ENCODE measurements at regions not wholly inside any gene's neighbourhood (a gene's known extent, or its start where the extent isn't known, plus 50 kb on each side); places are given as distances from the start of the nearest gene placed in this dataset.
"Not testable (repeated sequence)": the region's sequence is repeated elsewhere in the genome, so short reads cannot be mapped to it uniquely, and the experiment has no call there.

DNA sequence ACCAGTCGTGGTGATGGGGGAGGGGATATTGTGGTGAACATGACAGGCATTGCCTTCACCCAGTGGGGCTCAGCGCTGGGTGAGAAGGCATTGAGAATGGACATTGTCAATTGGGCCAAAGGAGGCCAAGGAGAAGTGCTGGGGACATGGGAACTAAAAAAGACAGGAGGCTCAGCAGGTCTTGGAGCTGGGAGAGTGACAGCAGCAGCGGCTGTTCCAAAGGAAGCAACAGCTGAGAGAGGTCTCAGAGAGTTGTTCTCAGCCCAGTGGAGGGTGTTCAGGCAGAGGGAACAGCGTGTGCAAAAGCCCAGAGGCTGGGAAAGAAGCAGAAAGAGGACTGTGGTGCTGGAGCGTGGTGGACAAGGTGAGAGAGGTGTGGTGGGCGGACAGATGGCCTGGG is 56.6 kb upstream of the ASNS start:
- not testable (repeated sequence) for H3K36me3 Mint-ChIP-seq (ENCODE audit: low read depth); H3K4me1 Mint-ChIP-seq (ENCODE audit: low read depth); H3K27ac Mint-ChIP-seq; H3K9me3 Mint-ChIP-seq
- H3K27me3 Mint-ChIP-seq (ENCODE audit: low read depth) = peaks cover 15% of the 10 kb centered on the region
- H3K4me3 Mint-ChIP-seq = peak overlapping the region; percentile 63

DNA sequence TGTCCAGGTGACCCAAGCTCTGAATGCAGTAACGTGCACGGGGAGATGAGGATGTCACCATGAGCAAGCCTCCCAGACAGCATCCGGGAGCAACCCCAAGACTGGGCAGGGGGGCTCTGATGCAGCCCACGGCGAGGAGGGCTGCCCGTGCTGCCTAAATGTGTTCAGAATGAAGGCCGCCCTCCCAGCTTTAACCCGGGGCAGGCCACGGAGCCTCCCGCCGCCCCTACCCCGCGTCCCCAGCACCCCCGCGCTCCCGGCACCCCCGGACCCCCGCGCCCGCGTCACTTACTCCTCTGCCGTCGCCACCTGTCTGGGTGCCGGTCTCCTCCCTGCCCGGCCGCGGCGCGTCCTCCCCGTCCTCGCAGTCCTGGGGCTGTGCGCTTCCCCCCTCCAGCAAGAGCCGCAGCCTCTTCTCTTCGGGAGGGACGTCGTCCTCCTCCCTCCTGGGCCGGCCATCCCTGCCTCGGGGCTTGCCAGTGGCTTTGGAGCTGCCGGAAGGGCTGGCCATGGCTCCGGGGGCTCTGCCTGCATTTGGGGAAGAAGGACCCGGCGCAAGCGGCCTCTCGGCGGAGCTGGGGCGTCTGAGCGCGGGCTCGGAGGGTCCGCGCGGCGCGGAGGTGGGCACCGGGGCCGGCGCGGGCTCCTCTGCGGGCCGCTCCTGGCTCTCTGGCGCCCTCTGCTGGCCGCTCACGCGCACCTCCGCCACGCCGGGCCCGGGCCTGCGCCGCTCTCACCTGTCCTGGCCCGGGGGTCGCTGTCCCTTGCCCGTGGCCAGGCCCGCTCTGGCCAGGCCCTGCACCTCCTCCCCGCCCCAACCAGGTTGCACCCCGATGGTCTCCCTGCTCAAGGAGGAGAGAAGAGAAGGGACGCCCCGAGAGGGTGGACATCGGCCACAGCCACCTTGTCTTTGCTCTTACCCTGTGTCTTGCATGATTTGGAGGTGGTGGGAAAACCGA is 55.9 kb upstream of the ASNS start:
- not testable (repeated sequence) for H3K27ac Mint-ChIP-seq; H3K36me3 Mint-ChIP-seq (ENCODE audit: low read depth); H3K9me3 Mint-ChIP-seq; H3K4me1 Mint-ChIP-seq (ENCODE audit: low read depth)
- Mint-ChIP-seq H3K4me3 (peak overlapping the region; percentile 63), H3K27me3 (ENCODE audit: low read depth) (peaks cover 15% of the 10 kb centered on the region)
